A673 (cell line): ENCODE measurements at regions not wholly inside any gene's neighbourhood (a gene's known extent, or its start where the extent isn't known, plus 50 kb on each side); places are given as distances from the start of the nearest gene placed in this dataset.
"Not testable (repeated sequence)": the region's sequence is repeated elsewhere in the genome, so short reads cannot be mapped to it uniquely, and the experiment has no call there.

ENCODE experiments used
- BruUV-seq: library from RNA; stranded (reverse); fragments of 400-500 nt; replicated peaks from 2 replicates; lab custom pipeline; 2021; lab: Mats Ljungman, UMichigan
- CTCF ChIA-PET: fragments of 300-600 bp; sonication (Branson Sonifier 250); formaldehyde crosslinking; loops from one replicate; lab custom pipeline; 2022; ENCODE audit warnings: antibody characterized with exemption; lab: Charles Lee
- POLR2A ChIA-PET: fragments of 300-600 bp; sonication (Branson Sonifier 250); formaldehyde crosslinking; loops from one replicate; lab custom pipeline; 2022; ENCODE audit warnings: antibody characterized with exemption; ENCODE audit not compliant: low non-redundant PET; lab: Charles Lee
- DNase-seq: peaks from one replicate; pipeline ENCODE4 v3.0.0-alpha.2; 2015; ENCODE audit warnings: low spot score
- H3K27ac ChIP-seq: fragments of 200-600 bp; sonication (generic); 2 replicates; pipeline ENCODE4 v1.5.1; 2016; ENCODE audit warnings: mixed run types, low read depth, mild to moderate bottlenecking, mixed read lengths, antibody characterized with exemption, low read length; ENCODE audit not compliant: poor library complexity, severe bottlenecking
- H3K27me3 ChIP-seq: fragments of 200-600 bp; sonication (generic); replicated peaks from 2 replicates; pipeline ENCODE4 v1.6.1; 2017; ENCODE audit warnings: mixed run types, low read depth, mild to moderate bottlenecking, mixed read lengths, antibody characterized with exemption, low read length; ENCODE audit not compliant: insufficient read depth, poor library complexity
- H3K36me3 ChIP-seq: fragments of 200-600 bp; sonication (generic); 2 replicates; pipeline ENCODE4 v1.6.1; 2016; ENCODE audit warnings: mixed run types, mild to moderate bottlenecking, mixed read lengths, antibody characterized with exemption, low read length; ENCODE audit not compliant: insufficient read depth, poor library complexity, severe bottlenecking
- H3K4me1 ChIP-seq: fragments of 200-600 bp; sonication (generic); 2 replicates; pipeline ENCODE4 v1.6.1; 2017; ENCODE audit warnings: mixed run types, mild to moderate bottlenecking, mixed read lengths, antibody characterized with exemption, low read length; ENCODE audit not compliant: insufficient read depth, poor library complexity, severe bottlenecking
- H3K4me3 ChIP-seq: fragments of 200-600 bp; sonication (generic); 2 replicates; pipeline ENCODE4 v1.5.1; 2016; ENCODE audit warnings: low read depth, mixed run types, mild to moderate bottlenecking, mixed read lengths, low read length; ENCODE audit not compliant: poor library complexity, severe bottlenecking
- H3K9me3 ChIP-seq: fragments of 200-600 bp; sonication (generic); 2 replicates; pipeline ENCODE4 v1.6.1; 2016; ENCODE audit warnings: mixed run types, low read depth, mild to moderate bottlenecking, mixed read lengths, antibody characterized with exemption, low read length; ENCODE audit not compliant: poor library complexity, severe bottlenecking
- CTCF ChIP-seq: fragments of 300-800, 200-600 bp; sonication (generic); conservative IDR thresholded peaks from 2 replicates; pipeline ENCODE4 v1.5.1; 2017; ENCODE audit warnings: low read depth, mild to moderate bottlenecking, antibody characterized with exemption, low read length, moderate library complexity, mixed read lengths
- EZH2 ChIP-seq: fragments of 200-600 bp; sonication (generic); IDR thresholded peaks from 2 replicates; pipeline ENCODE4 v1.6.1; 2017; ENCODE audit warnings: borderline replicate concordance, low read depth, mild to moderate bottlenecking, mixed read lengths, antibody characterized with exemption, low read length; ENCODE audit not compliant: poor library complexity, severe bottlenecking
- intact Hi-C: fragments of 100-400 bp; cut with micrococcal nuclease; formaldehyde crosslinking; loops from one replicate; pipeline ENCODE4 v1.10.0; 2022; ENCODE audit not compliant: unreplicated experiment

GRCh38 chr6:85278466-85279035 is 171.3 kb upstream of the NT5E start:
- Histone ChIP-seq H3K9me3 (no peaks in the 10 kb centered on the region), H3K4me3 (no peak overlapping the region), H3K36me3 (no peaks in the 10 kb centered on the region), H3K27ac (no peak overlapping the region), H3K4me1 (no peaks in the 10 kb centered on the region), H3K27me3 (no peaks in the 10 kb centered on the region)
- ChIA-PET POLR2A (no interaction called here), CTCF (no interaction called here)
- intact Hi-C loops = no loop called here
- TF ChIP-seq CTCF = no peak
- no peak for TF ChIP-seq EZH2
- no TSS peak for BruUV-seq
- no peak for DNase-seq

- CTCF ChIA-PET, intact Hi-C loops, DNase-seq, H3K27me3 ChIP-seq, H3K4me3 ChIP-seq, H3K4me1 ChIP-seq, H3K9me3 ChIP-seq, H3K36me3 ChIP-seq, H3K27ac ChIP-seq, BruUV-seq, POLR2A ChIA-PET: not testable (repeated sequence)
These were observed 173.9 kb upstream of the NT5E start for GRCh38 chr6:85276026-85276425.

- DNase-seq = no peak
- Histone ChIP-seq H3K9me3 (no peaks in the 10 kb centered on the region), H3K27me3 (no peaks in the 10 kb centered on the region), H3K36me3 (no peaks in the 10 kb centered on the region), H3K4me3 (no peak overlapping the region), H3K27ac (no peak overlapping the region), H3K4me1 (no peaks in the 10 kb centered on the region)
- POLR2A ChIA-PET = no interaction called here
- BruUV-seq = no TSS peak
- TF ChIP-seq EZH2 (no peak), CTCF (no peak)
- CTCF ChIA-PET = no interaction called here
- intact Hi-C loops = no loop called here
These were observed 174.4 kb upstream of the NT5E start for GRCh38 chr6:85275338-85275985.

GRCh38 chr6:85273870-85274269 is 176.0 kb upstream of the NT5E start:
- H3K4me3 ChIP-seq = no peak overlapping the region
- ChIA-PET CTCF (no interaction called here), POLR2A (no interaction called here)
- H3K27me3 ChIP-seq = no peaks in the 10 kb centered on the region
- no peaks in the 10 kb centered on the region for H3K36me3 ChIP-seq
- no peak for DNase-seq
- H3K27ac ChIP-seq = no peak overlapping the region
- H3K9me3 ChIP-seq = no peaks in the 10 kb centered on the region
- intact Hi-C loops = no loop called here
- no TSS peak for BruUV-seq
- TF ChIP-seq CTCF = no peak
- TF ChIP-seq EZH2 = no peak
- H3K4me1 ChIP-seq = no peaks in the 10 kb centered on the region
